VCaP (cell line): ENCODE measurements at regions not wholly inside any gene's neighbourhood (a gene's known extent, or its start where the extent isn't known, plus 50 kb on each side); places are given as distances from the start of the nearest gene placed in this dataset.

Experiments used
- H3K27ac ChIP-seq: fragments of 450-650 bp; 2 replicates; pipeline ENCODE4 v1.5.1; 2017
- CTCF ChIP-seq: fragments of 450-650 bp; conservative IDR thresholded peaks from 2 replicates; pipeline ENCODE4 v1.5.1; 2017; ENCODE audit warnings: mild to moderate bottlenecking, moderate library complexity

- peak overlapping the region; percentile 68 for H3K27ac ChIP-seq
- no peak for TF ChIP-seq CTCF
Measured at GRCh38 chr7:113379746-113380145, 261.4 kb upstream of the SMIM30 start.

GRCh38 chr7:113374955-113375354, 256.6 kb upstream of the SMIM30 start:
- no peak for TF ChIP-seq CTCF
- H3K27ac ChIP-seq: no peak overlapping the region

GRCh38 chr7:113373863-113374262, 255.5 kb upstream of the SMIM30 start:
- H3K27ac ChIP-seq: no peak overlapping the region

GRCh38 chr7:113371416-113372043, 253.2 kb upstream of the SMIM30 start:
- no peak for TF ChIP-seq CTCF
- H3K27ac ChIP-seq: no peak overlapping the region

More at GRCh38 chr7:113373863-113374262, 255.5 kb upstream of the SMIM30 start:
- TF ChIP-seq CTCF: no peak

- no peak overlapping the region for H3K27ac ChIP-seq
- TF ChIP-seq CTCF: no peak
Measured at GRCh38 chr7:113370910-113371309, 252.6 kb upstream of the SMIM30 start.

GRCh38 chr7:113368256-113368655, 249.9 kb upstream of the SMIM30 start:
- TF ChIP-seq CTCF: no peak
- peak overlapping the region; percentile 2; the same call in 1 of the 2 replicates for H3K27ac ChIP-seq

GRCh38 chr7:113367041-113367586, 248.8 kb upstream of the SMIM30 start:
- peak overlapping the region; percentile 2 for H3K27ac ChIP-seq
- no peak for TF ChIP-seq CTCF
